SK-N-SH treated with all-trans-retinoic acid at 6 μM for 48 hours (cell line): ENCODE measurements at regions not wholly inside any gene's neighbourhood (a gene's known extent, or its start where the extent isn't known, plus 50 kb on each side); places are given as distances from the start of the nearest gene placed in this dataset.

Experiments used
- ATAC-seq: fragments of 200-7000 bp; cut with Tn5 transposase; 3 replicates; pipeline ENCODE4 v1.9.1; 2020; ENCODE audit warnings: mild to moderate bottlenecking, moderate library complexity
- ARNTL ChIP-seq: fragments of 450-650 bp; formaldehyde crosslinking; IDR thresholded peaks from 2 replicates; pipeline ENCODE4 v1.5.0; 2020; ENCODE audit warnings: low read depth, mild to moderate bottlenecking, moderate library complexity, borderline replicate concordance
- BACH2 ChIP-seq: fragments of 250-450 bp; sonication (Bioruptor Pico); IDR thresholded peaks from 2 replicates; pipeline ENCODE4 v1.9.0; 2021; ENCODE audit warnings: mild to moderate bottlenecking, borderline replicate concordance
- CSDC2 ChIP-seq: fragments of 250-450 bp; sonication (Bioruptor Pico); IDR thresholded peaks from 2 replicates; pipeline ENCODE4 v1.5.0; 2020; ENCODE audit warnings: mild to moderate bottlenecking, moderate library complexity
- ESRRG ChIP-seq: fragments of 250-450 bp; sonication (Bioruptor Pico); IDR thresholded peaks from 2 replicates; pipeline ENCODE4 v1.6.1; 2021; ENCODE audit warnings: mild to moderate bottlenecking
- ISL1 ChIP-seq: fragments of 250-450 bp; sonication (Bioruptor Pico); IDR thresholded peaks from 2 replicates; pipeline ENCODE4 v2.1.2; 2022; ENCODE audit warnings: mild to moderate bottlenecking, moderate library complexity
- OSR1 ChIP-seq: fragments of 250-450 bp; sonication (Bioruptor Pico); IDR thresholded peaks from 2 replicates; pipeline ENCODE4 v1.8.0; 2022; ENCODE audit warnings: moderate library complexity, mild to moderate bottlenecking, inconsistent platforms
- RARB ChIP-seq: fragments of 250-450 bp; sonication (Bioruptor Pico); IDR thresholded peaks from 2 replicates; pipeline ENCODE4 v1.8.0; 2021; ENCODE audit warnings: mild to moderate bottlenecking, moderate library complexity
- SNAI2 ChIP-seq: fragments of 250-450 bp; sonication (Bioruptor Pico); IDR thresholded peaks from 2 replicates; pipeline ENCODE4 v1.5.0; 2020; ENCODE audit warnings: mild to moderate bottlenecking, moderate library complexity
- TCF4 ChIP-seq: fragments of 250-450 bp; sonication (Bioruptor Pico); IDR thresholded peaks from 2 replicates; pipeline ENCODE4 v1.8.0; 2021; ENCODE audit warnings: mild to moderate bottlenecking, moderate library complexity, borderline replicate concordance
- TOX ChIP-seq: fragments of 250-450 bp; sonication (Bioruptor Pico); IDR thresholded peaks from 2 replicates; pipeline ENCODE4 v1.8.0; 2021; ENCODE audit warnings: mild to moderate bottlenecking, moderate library complexity, borderline replicate concordance
- ZC3H10 ChIP-seq: fragments of 250-450 bp; sonication (Bioruptor Pico); IDR thresholded peaks from 2 replicates; pipeline ENCODE4 v1.5.1; 2021; ENCODE audit warnings: mild to moderate bottlenecking, moderate library complexity
- ZFP3 ChIP-seq: fragments of 250-450 bp; sonication (Bioruptor Pico); IDR thresholded peaks from 2 replicates; pipeline ENCODE4 v1.5.0; 2020; ENCODE audit warnings: mild to moderate bottlenecking, moderate library complexity
- ZFP30 ChIP-seq: fragments of 450-650 bp; formaldehyde crosslinking; IDR thresholded peaks from 2 replicates; pipeline ENCODE4 v1.5.0; 2022; ENCODE audit warnings: mild to moderate bottlenecking, moderate library complexity
- ZNF565 ChIP-seq: fragments of 450-650 bp; formaldehyde crosslinking; conservative IDR thresholded peaks from 2 replicates; pipeline ENCODE4 v1.5.0; 2020; ENCODE audit warnings: low read depth, mild to moderate bottlenecking, moderate library complexity
- ZNF70 ChIP-seq: fragments of 450-650 bp; formaldehyde crosslinking; IDR thresholded peaks from 2 replicates; pipeline ENCODE4 v1.5.0; 2020; ENCODE audit warnings: mild to moderate bottlenecking, moderate library complexity
- ZNF8 ChIP-seq: fragments of 450-650 bp; formaldehyde crosslinking; IDR thresholded peaks from 2 replicates; pipeline ENCODE4 v1.5.0; 2020; ENCODE audit warnings: mild to moderate bottlenecking, moderate library complexity
- TF ChIP-seq, protein P1 (sequence below): fragments of 250-450 bp; sonication (Bioruptor Pico); IDR thresholded peaks from 2 replicates; pipeline ENCODE4 v1.8.0; 2021; ENCODE audit warnings: low read depth, mild to moderate bottlenecking, moderate library complexity, borderline replicate concordance
- TF ChIP-seq, protein P2 (sequence below): fragments of 250-450 bp; sonication (Bioruptor Pico); IDR thresholded peaks from 2 replicates; pipeline ENCODE4 v1.5.1; 2020; ENCODE audit warnings: low read depth, mild to moderate bottlenecking, moderate library complexity
- TF ChIP-seq, protein P3 (sequence below): fragments of 250-450 bp; sonication (Bioruptor Pico); IDR thresholded peaks from 2 replicates; pipeline ENCODE4 v1.5.0; 2020; ENCODE audit warnings: mild to moderate bottlenecking, moderate library complexity
- TF ChIP-seq, protein P4 (sequence below): fragments of 250-450 bp; sonication (Bioruptor Pico); IDR thresholded peaks from 2 replicates; pipeline ENCODE4 v1.5.1; 2021; ENCODE audit warnings: mild to moderate bottlenecking, moderate library complexity
- TF ChIP-seq, protein P5 (sequence below): fragments of 250-450 bp; sonication (Bioruptor Pico); IDR thresholded peaks from 2 replicates; pipeline ENCODE4 v1.8.0; 2020; ENCODE audit warnings: mild to moderate bottlenecking, moderate library complexity, borderline replicate concordance

DNA sequence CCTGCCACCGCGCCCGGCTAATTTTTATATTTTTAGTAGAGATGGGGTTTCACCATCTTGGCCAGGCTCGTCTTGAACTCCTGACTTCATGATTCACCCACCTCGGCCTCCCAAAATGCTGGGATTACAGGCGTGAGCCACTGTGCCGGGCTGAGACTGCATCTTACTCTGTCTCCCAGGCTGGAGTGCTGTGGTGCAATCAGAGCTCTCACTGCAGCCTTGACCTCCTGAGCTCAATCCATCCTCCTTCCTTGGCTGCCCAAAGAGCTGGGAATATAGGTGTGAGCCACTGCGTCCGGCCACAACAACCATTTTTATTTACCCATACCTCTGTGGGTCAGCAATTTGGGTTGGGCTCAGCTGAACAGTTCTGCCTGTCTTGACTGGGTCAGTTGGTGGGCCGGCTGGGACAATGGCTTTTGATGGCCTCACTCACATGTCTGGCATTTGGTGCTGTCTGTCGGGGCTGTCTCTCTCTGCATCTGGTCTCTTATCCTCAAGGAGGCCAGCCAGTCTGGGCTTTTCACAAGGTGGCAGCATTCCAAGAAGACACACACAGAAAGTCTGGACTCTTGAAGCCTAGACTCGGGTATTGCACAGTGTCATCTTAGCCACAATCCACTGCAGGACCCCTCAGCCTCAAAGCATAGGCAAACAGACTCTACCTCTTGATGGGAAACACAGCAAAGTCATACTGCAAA lies 116.8 kb upstream of the GATA6 start:
- ATAC-seq = no peak
- no peak for TF ChIP-seq ISL1
- no peak for TF ChIP-seq ZFP3
- no peak for TF ChIP-seq ARNTL (CRISPR knock-in tag)
- TF ChIP-seq, all 23 proteins: peak for 0

DNA sequence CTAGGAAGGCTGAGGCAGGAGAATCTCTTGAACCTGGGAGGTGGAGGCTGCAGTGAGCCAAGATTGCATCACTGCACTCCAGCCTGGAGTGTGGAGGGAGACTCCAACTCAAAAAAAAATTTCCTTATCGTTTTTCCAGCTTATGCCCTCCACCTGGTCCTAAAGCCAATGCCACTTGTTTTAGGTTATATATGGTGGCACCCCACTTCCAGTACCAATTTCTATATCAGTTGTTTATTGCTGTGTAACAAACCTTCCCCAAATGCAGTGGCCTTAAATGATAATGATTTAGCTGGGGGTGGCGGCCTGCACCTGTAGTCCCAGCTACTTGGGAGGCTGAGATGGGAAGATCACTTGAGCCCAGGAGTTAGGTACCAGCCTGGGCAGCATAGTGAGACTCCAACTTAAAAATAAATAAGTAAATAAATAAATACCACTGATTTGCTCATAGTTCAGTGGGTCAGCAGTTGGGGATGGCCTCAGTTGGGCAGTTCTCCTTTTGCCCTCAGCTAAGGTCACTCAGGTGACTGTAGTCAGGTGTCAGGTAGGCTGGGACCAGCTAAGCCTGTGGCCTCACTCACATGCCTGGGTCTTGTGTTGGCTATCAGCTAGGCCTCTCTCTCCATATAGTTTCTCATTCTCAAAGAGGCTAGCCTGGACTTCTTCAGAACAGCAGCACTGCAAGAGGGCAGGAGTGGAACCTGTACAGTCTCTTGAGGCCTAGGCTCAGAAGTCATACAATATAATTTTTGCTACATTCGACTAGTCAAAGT lies 113.7 kb upstream of the GATA6 start:
- no peak for TF ChIP-seq CSDC2
- TF ChIP-seq, protein P1, sequence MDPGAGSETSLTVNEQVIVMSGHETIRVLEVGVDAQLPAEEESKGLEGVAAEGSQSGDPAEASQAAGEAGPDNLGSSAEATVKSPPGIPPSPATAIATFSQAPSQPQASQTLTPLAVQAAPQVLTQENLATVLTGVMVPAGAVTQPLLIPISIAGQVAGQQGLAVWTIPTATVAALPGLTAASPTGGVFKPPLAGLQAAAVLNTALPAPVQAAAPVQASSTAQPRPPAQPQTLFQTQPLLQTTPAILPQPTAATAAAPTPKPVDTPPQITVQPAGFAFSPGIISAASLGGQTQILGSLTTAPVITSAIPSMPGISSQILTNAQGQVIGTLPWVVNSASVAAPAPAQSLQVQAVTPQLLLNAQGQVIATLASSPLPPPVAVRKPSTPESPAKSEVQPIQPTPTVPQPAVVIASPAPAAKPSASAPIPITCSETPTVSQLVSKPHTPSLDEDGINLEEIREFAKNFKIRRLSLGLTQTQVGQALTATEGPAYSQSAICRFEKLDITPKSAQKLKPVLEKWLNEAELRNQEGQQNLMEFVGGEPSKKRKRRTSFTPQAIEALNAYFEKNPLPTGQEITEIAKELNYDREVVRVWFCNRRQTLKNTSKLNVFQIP (CRISPR knock-in tag) = no peak
- TF ChIP-seq, protein P2, sequence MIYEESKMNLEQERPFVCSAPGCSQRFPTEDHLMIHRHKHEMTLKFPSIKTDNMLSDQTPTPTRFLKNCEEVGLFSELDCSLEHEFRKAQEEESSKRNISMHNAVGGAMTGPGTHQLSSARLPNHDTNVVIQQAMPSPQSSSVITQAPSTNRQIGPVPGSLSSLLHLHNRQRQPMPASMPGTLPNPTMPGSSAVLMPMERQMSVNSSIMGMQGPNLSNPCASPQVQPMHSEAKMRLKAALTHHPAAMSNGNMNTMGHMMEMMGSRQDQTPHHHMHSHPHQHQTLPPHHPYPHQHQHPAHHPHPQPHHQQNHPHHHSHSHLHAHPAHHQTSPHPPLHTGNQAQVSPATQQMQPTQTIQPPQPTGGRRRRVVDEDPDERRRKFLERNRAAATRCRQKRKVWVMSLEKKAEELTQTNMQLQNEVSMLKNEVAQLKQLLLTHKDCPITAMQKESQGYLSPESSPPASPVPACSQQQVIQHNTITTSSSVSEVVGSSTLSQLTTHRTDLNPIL (CRISPR knock-in tag) = no peak
- no peak for TF ChIP-seq ZNF70 (CRISPR knock-in tag)
- TF ChIP-seq ZFP3 = no peak
- no peak for TF ChIP-seq RARB (CRISPR knock-in tag)
- TF ChIP-seq, protein P3, sequence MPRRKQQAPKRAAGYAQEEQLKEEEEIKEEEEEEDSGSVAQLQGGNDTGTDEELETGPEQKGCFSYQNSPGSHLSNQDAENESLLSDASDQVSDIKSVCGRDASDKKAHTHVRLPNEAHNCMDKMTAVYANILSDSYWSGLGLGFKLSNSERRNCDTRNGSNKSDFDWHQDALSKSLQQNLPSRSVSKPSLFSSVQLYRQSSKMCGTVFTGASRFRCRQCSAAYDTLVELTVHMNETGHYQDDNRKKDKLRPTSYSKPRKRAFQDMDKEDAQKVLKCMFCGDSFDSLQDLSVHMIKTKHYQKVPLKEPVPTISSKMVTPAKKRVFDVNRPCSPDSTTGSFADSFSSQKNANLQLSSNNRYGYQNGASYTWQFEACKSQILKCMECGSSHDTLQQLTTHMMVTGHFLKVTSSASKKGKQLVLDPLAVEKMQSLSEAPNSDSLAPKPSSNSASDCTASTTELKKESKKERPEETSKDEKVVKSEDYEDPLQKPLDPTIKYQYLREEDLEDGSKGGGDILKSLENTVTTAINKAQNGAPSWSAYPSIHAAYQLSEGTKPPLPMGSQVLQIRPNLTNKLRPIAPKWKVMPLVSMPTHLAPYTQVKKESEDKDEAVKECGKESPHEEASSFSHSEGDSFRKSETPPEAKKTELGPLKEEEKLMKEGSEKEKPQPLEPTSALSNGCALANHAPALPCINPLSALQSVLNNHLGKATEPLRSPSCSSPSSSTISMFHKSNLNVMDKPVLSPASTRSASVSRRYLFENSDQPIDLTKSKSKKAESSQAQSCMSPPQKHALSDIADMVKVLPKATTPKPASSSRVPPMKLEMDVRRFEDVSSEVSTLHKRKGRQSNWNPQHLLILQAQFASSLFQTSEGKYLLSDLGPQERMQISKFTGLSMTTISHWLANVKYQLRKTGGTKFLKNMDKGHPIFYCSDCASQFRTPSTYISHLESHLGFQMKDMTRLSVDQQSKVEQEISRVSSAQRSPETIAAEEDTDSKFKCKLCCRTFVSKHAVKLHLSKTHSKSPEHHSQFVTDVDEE (CRISPR knock-in tag) = no peak
- no peak for TF ChIP-seq SNAI2 (CRISPR knock-in tag)
- TF ChIP-seq, protein P4, sequence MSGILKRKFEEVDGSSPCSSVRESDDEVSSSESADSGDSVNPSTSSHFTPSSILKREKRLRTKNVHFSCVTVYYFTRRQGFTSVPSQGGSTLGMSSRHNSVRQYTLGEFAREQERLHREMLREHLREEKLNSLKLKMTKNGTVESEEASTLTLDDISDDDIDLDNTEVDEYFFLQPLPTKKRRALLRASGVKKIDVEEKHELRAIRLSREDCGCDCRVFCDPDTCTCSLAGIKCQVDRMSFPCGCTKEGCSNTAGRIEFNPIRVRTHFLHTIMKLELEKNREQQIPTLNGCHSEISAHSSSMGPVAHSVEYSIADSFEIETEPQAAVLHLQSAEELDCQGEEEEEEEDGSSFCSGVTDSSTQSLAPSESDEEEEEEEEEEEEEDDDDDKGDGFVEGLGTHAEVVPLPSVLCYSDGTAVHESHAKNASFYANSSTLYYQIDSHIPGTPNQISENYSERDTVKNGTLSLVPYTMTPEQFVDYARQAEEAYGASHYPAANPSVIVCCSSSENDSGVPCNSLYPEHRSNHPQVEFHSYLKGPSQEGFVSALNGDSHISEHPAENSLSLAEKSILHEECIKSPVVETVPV = no peak
- no peak for TF ChIP-seq ISL1
- no peak for TF ChIP-seq BACH2 (CRISPR knock-in tag)
- TF ChIP-seq TOX = no peak
- TF ChIP-seq, all 23 proteins: peak for 0
- no peak for ATAC-seq

DNA sequence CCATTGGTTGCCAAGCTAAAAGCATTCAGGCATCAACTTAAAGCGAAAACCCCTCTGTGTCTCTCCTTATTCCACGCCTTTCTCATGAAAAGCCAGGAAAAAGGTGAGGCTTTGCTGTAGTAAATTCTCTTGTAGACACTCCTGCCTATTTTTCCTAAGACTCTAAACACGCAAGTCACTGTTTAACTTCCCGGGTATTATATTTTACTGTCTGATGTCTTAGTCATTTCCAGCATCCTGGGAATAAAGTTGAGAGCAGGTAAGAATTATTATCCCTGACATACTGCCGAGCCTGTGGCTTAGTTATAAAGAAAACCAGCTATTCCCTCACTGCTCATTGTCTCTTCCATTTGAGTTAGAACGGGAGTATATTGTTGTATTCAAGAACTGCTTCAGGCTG lies 112.4 kb upstream of the GATA6 start:
- ATAC-seq = no peak
- TF ChIP-seq TCF4 (CRISPR knock-in tag) (no peak), ZNF8 (CRISPR knock-in tag) (no peak), ESRRG (CRISPR knock-in tag) (no peak), ARNTL (CRISPR knock-in tag) (no peak), ZFP30 (CRISPR knock-in tag) (no peak), OSR1 (CRISPR knock-in tag) (no peak), ZC3H10 (CRISPR knock-in tag) (no peak), SNAI2 (CRISPR knock-in tag) (no peak), BACH2 (CRISPR knock-in tag) (no peak), TOX (no peak), ZFP3 (no peak), CSDC2 (no peak), ZNF565 (CRISPR knock-in tag) (no peak)
- TF ChIP-seq, protein P5, sequence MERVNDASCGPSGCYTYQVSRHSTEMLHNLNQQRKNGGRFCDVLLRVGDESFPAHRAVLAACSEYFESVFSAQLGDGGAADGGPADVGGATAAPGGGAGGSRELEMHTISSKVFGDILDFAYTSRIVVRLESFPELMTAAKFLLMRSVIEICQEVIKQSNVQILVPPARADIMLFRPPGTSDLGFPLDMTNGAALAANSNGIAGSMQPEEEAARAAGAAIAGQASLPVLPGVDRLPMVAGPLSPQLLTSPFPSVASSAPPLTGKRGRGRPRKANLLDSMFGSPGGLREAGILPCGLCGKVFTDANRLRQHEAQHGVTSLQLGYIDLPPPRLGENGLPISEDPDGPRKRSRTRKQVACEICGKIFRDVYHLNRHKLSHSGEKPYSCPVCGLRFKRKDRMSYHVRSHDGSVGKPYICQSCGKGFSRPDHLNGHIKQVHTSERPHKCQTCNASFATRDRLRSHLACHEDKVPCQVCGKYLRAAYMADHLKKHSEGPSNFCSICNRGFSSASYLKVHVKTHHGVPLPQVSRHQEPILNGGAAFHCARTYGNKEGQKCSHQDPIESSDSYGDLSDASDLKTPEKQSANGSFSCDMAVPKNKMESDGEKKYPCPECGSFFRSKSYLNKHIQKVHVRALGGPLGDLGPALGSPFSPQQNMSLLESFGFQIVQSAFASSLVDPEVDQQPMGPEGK (CRISPR knock-in tag) = no peak
- TF ChIP-seq, protein P2 (CRISPR knock-in tag) = no peak
- TF ChIP-seq, protein P1 (CRISPR knock-in tag) = no peak
- TF ChIP-seq, all 23 proteins: peak for 0
